Activated CD4-positive, alpha-beta T cell treated with anti-CD3 and anti-CD28 coated beads, Interleukin-2, amount 50 U/mL, for 24 hours (primary cell): ENCODE measurements at regions not wholly inside any gene's neighbourhood (a gene's known extent, or its start where the extent isn't known, plus 50 kb on each side); places are given as distances from the start of the nearest gene placed in this dataset.
"Not testable (repeated sequence)": the region's sequence is repeated elsewhere in the genome, so short reads cannot be mapped to it uniquely, and the experiment has no call there.

Experiments used
- DNase-seq, 2 donors: peaks; one replicate each; pipeline ENCODE4 v3.0.0-alpha.2; 2020; ENCODE audit warnings: low read depth in 1 of 2, low spot score in 1 of 2

DNA sequence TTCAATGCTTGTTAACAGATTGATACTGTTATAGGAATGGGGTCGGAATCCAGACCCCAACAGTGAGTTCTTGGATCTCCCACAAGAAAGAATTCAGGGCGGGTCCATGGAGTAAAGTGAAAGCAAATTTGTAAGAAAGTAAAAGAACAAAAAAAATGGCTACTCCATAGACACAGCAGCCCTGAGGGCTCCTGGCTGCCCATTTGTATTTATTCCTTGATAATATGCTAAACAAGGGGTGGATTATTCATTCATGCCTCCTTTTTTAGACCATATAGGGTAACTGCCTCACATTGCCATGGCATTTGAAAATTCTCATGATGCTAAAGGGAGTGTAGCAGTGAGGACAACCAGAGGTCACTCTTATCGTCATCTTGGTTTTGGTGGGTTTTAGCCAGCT, 717.2 kb upstream of the KCND2 start:
- no peak for DNase-seq

- DNase-seq, result no peak
These were observed 716.5 kb upstream of the KCND2 start for GRCh38 chr7:119556436-119556835.

DNA sequence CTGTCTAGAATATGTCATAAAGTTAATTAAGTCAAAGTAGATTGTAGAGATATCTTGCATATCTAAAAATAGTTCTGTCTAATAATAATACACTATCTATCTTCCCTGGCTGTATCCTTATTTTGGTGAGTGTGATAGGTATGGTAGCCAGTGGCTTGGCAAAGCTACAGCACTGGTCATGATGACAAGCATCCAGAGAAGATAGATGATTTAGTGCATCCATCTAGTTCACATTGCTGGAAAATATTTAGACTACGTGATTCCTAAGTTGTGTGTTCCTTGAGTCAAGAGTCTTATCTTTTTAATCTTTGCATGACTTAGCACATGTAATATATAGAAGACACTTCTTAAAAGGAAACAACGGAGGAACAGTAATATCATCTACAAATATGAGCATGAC, 711.2 kb upstream of the KCND2 start:
- no peak for DNase-seq

DNA sequence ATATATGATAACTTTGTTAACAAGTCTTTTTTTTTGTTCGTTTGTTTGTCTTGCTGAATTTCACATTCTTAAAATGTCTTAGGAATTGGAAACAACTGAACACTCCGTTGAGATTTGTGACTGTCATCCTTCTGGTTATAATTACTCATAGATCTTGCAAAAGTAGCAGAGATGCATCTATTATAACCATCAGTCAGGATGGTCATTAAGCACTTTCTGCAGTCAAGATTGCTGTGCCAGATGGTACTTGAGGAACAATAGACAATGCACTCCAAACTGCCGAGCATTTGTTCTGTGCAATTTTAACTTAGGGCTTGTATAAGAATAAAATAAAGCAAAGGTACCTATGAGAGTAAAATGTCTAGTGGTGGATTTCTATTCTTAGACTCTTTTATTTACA, 710.1 kb upstream of the KCND2 start:
- no peak for DNase-seq

- no peak for DNase-seq
These were observed 701.3 kb upstream of the KCND2 start for GRCh38 chr7:119571666-119572065.

GRCh38 chr7:119572132-119572531, 700.8 kb upstream of the KCND2 start:
- DNase-seq, result no peak

DNA sequence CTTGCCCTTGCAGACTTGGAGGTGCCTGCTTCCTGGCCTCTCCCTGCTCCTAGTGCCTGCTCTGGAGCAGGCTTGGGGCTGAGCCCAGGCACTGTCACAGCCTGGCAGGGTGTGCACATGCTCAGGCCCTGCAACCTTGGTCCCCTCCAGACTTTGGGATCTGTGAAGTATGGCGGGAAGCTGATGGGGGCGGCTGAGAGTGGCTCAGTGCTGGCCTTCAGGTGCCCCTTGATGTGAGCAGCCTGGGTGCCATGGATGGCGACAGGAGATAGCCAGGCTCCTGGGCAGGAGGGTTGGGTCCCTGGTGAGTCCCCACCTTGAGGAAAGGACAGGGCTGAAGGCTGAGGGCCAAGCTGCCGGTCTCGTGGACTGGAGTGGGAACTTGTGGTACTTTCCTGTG, 700.4 kb upstream of the KCND2 start:
- DNase-seq, result no peak

GRCh38 chr7:119578116-119578515, 694.9 kb upstream of the KCND2 start:
- no peak for DNase-seq

GRCh38 chr7:119594956-119595355, 678.0 kb upstream of the KCND2 start:
- no peak for DNase-seq

DNA sequence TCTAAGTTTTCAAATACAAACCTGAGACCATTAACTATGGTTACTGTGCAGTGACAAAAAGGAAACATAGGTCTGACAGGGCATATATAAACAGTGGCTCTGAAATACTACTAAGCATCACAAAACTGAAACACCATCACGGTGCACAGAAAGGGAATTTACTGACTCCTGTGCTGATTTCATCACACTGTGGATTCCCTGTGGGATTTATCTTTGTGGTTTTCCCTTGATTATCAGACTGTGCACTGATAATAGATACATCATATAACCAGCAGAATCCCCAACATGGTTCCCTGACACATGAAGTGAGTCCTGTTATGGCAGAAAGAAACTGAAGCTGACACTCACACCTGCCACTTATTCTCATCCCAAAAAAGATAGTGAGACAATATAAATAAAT, 676.3 kb upstream of the KCND2 start:
- DNase-seq, result no peak

GRCh38 chr7:119606297-119606696, 666.7 kb upstream of the KCND2 start:
- no peak for DNase-seq

DNA sequence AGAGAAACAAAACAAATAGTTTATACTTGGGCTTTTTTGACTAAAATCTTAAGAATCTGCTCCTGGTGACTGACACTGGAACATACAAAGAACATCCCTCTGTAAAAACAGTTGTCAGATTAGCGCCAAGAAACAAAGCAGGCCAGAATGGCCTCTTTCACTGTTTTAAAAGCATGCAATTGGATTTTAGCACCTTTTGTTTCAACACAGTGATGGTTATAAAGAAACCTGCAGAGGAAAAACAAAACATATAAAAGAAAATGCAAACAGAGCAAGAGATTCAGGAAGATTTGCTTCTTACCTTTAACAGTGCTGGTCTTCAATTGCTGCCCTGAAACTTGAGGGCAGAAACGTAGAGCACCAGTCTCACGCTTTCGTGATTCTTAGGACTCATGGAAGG, 652.2 kb upstream of the KCND2 start:
- no peak for DNase-seq

- DNase-seq, result no peak
These were observed 649.5 kb upstream of the KCND2 start for GRCh38 chr7:119623427-119623826.

- no peak for DNase-seq
These were observed 642.5 kb upstream of the KCND2 start for GRCh38 chr7:119630406-119630969.

GRCh38 chr7:119633812-119634211, 639.2 kb upstream of the KCND2 start:
- DNase-seq, result not testable (repeated sequence)

- DNase-seq, result no peak
These were observed 632.6 kb upstream of the KCND2 start for GRCh38 chr7:119640326-119640725.

GRCh38 chr7:119640861-119641260, 632.1 kb upstream of the KCND2 start:
- no peak for DNase-seq

- DNase-seq, result no peak
These were observed 629.4 kb upstream of the KCND2 start for GRCh38 chr7:119643558-119643957.

DNA sequence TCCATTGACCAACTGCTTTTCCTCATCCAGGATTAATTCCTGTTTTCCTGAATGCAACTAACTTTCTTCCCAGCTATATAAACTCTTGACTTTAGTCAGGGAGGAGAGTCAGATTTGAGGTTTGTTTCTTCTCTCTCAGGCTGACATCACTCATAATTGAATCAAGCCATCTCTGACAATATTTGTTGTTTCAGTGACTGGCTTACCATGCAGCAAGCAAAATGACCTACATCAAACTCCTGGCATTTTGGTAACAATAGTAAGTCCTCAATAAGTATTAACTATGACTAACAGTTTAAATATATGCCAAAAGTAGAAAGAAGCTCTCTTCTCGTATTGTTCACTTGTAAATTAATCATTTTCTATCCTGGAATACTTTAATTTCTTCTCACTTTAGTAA, 625.7 kb upstream of the KCND2 start:
- no peak for DNase-seq

DNA sequence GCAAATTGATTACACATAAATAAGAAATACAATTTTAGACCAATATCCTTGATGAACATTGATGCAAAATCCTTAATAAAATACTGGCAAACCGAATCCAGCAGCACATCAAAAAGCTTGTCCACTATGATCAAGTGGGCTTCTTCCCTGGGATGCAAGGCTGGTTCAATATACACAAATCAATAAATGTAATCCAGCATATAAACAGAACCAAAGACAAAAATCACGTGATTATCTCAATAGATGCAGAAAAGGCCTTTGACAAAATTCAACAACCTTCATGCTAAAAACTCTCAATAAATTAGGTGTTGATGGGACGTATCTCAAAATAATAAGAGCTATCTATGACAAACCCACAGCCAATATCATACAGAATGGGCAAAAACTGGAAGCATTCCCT, 624.2 kb upstream of the KCND2 start:
- DNase-seq, result not testable (repeated sequence)

GRCh38 chr7:119660080-119660479, 612.9 kb upstream of the KCND2 start:
- no peak for DNase-seq

DNA sequence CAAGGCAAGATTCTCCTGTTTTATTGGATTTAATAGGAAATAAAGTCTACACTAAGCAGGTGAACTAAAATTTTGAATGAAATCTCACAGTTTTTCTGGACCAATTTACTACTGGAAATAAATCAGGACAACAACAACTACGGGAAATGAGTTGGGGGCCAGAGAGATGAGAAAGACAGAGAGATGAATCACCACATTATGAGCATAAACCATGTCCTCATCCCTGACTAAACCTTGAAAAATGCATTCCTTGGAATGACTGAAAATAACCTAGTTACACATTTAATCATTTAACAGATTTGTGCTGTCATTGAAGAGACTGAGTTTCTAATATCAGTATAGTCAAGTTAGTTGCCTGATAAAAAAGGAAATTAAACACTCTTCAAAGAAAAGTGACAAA, 608.4 kb upstream of the KCND2 start:
- DNase-seq, result no peak

GRCh38 chr7:119665796-119666195, 607.2 kb upstream of the KCND2 start:
- DNase-seq, result no peak

DNA sequence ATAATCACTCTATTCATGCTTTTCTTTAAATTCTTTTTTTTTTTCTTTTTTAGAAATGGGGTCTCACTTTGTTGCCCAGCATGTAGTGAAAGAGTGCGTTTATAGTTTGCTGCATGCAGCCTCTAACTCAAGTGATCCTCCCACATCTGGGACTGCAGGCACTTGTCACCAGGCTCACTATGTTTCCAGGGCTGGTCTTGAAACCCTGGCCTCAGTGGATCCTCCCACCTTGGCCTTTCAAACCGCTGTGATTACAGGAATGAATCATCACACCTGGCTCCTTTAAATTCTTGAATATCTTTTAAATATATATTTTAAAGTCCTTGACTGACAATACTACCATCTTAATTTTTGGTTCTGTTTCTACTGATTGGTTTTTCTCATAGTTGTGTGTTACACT, 591.6 kb upstream of the KCND2 start:
- no peak for DNase-seq
